Mesenchymal stem cell (in vitro differentiated cells and primary cell): ENCODE measurements at regions not wholly inside any gene's neighbourhood (a gene's known extent, or its start where the extent isn't known, plus 50 kb on each side); places are given as distances from the start of the nearest gene placed in this dataset.

Experiments used
- DNase-seq: peaks from one replicate; pipeline ENCODE4 v3.0.0-alpha.2; 2013
- H2AFZ ChIP-seq: one replicate; pipeline ENCODE4 v1.6.1; 2013; ENCODE audit warnings: low read depth, mild to moderate bottlenecking, control low read depth, inconsistent platforms, low read length, moderate library complexity
- H2AK5ac ChIP-seq: 2 replicates; pipeline ENCODE4 v1.6.1; 2013; ENCODE audit warnings: low read length, moderate library complexity, mild to moderate bottlenecking, inconsistent platforms; ENCODE audit not compliant: severe bottlenecking
- H2BK120ac ChIP-seq: one replicate; pipeline ENCODE4 v1.6.1; 2013; ENCODE audit warnings: low read depth, mild to moderate bottlenecking, inconsistent platforms, low read length, moderate library complexity
- H2BK12ac ChIP-seq, 2 experiments: one replicate each; pipeline ENCODE4 v1.6.1; 2013; ENCODE audit warnings: inconsistent platforms in 2 of 2, low read length in 2 of 2, mild to moderate bottlenecking in 2 of 2, moderate library complexity in 2 of 2, control low read depth in 1 of 2
- H2BK15ac ChIP-seq: one replicate; pipeline ENCODE4 v1.6.1; 2013; ENCODE audit warnings: mild to moderate bottlenecking, low read depth, inconsistent platforms; ENCODE audit not compliant: poor library complexity, severe bottlenecking
- H2BK5ac ChIP-seq: 2 replicates; pipeline ENCODE4 v1.6.1; 2013; ENCODE audit warnings: low read depth, mild to moderate bottlenecking, low read length, control low read depth, inconsistent platforms; ENCODE audit not compliant: poor library complexity, severe bottlenecking
- H3K14ac ChIP-seq, 2 experiments: one replicate each; pipeline ENCODE4 v1.6.1; 2013; ENCODE audit warnings: inconsistent platforms in 2 of 2, low read length in 2 of 2, control low read depth in 1 of 2, mild to moderate bottlenecking in 1 of 2, moderate library complexity in 1 of 2
- H3K18ac ChIP-seq, 2 experiments: one replicate each; pipeline ENCODE4 v1.6.1; 2013; ENCODE audit warnings: inconsistent platforms in 2 of 2, low read length in 2 of 2, control low read depth in 1 of 2, low read depth in 1 of 2, mild to moderate bottlenecking in 1 of 2
- H3K23ac ChIP-seq, 2 experiments: one replicate each; pipeline ENCODE4 v1.6.1; 2013; ENCODE audit warnings: inconsistent platforms in 2 of 2, low read length in 2 of 2, mild to moderate bottlenecking in 2 of 2, moderate library complexity in 2 of 2, control low read depth in 1 of 2
- H3K27ac ChIP-seq: 2 replicates; pipeline ENCODE4 v1.5.1; 2013; ENCODE audit warnings: mild to moderate bottlenecking, moderate library complexity, low read length, control low read depth, inconsistent platforms; ENCODE audit not compliant: poor library complexity, severe bottlenecking
- H3K27me3 ChIP-seq, 2 experiments: 2 replicates each; pipeline versions ENCODE4 v1.6.1 to v1.7.0; 2013; ENCODE audit warnings: low read length in 2 of 2, mild to moderate bottlenecking in 2 of 2, moderate library complexity in 2 of 2, control low read depth in 1 of 2, inconsistent platforms in 1 of 2; ENCODE audit not compliant: control insufficient read depth in 1 of 2, insufficient read depth in 1 of 2
- H3K36me3 ChIP-seq, 2 experiments: 2 replicates each; pipeline versions ENCODE4 v1.6.1 to v1.7.0; 2013; ENCODE audit warnings: low read length in 2 of 2, control low read depth in 1 of 2, inconsistent platforms in 1 of 2, low read depth in 1 of 2, mild to moderate bottlenecking in 1 of 2; ENCODE audit not compliant: insufficient read depth in 2 of 2, control insufficient read depth in 1 of 2
- H3K4ac ChIP-seq, 2 experiments: one replicate each; pipeline ENCODE4 v1.6.1; 2013; ENCODE audit warnings: inconsistent platforms in 2 of 2, low read length in 2 of 2, mild to moderate bottlenecking in 2 of 2, moderate library complexity in 2 of 2, control low read depth in 1 of 2, low read depth in 1 of 2
- H3K4me1 ChIP-seq: 2 replicates; pipeline ENCODE4 v1.6.1; 2013; ENCODE audit warnings: low read depth, low read length, control low read depth; ENCODE audit not compliant: control insufficient read depth, insufficient read depth
- H3K4me2 ChIP-seq: 2 replicates; pipeline ENCODE4 v1.6.1; 2013; ENCODE audit warnings: low read length, mild to moderate bottlenecking, inconsistent platforms; ENCODE audit not compliant: poor library complexity, severe bottlenecking
- H3K4me3 ChIP-seq, 2 experiments: 2 replicates each; pipeline versions ENCODE4 v1.5.1 to v1.7.0; 2013; ENCODE audit warnings: low read length in 2 of 2, mild to moderate bottlenecking in 2 of 2, control low read depth in 1 of 2, low read depth in 1 of 2; ENCODE audit not compliant: insufficient read depth in 1 of 2
- H3K79me1 ChIP-seq: replicated peaks from 2 replicates; pipeline ENCODE4 v1.6.1; 2013; ENCODE audit warnings: mild to moderate bottlenecking, control low read depth, low read length, inconsistent platforms; ENCODE audit not compliant: poor library complexity, severe bottlenecking
- H3K9ac ChIP-seq: 2 replicates; pipeline ENCODE4 v1.7.0; 2013; ENCODE audit warnings: mild to moderate bottlenecking, low read length, moderate library complexity
- H3K9me3 ChIP-seq: 2 replicates; pipeline ENCODE4 v1.7.0; 2013; ENCODE audit warnings: mild to moderate bottlenecking, low read length; ENCODE audit not compliant: control insufficient read depth
- H4K8ac ChIP-seq: one replicate; pipeline ENCODE4 v1.6.1; 2013; ENCODE audit warnings: inconsistent platforms, mild to moderate bottlenecking, low read length, moderate library complexity
- H4K91ac ChIP-seq: one replicate; pipeline ENCODE4 v1.6.1; 2013; ENCODE audit warnings: mild to moderate bottlenecking, low read length, inconsistent platforms
- WGBS: methylation state at CpG from one replicate; pipeline ENCODE4 v1.1.7; 2013; ENCODE audit warnings: mixed read lengths; 5-methylcytosine and 5-hydroxymethylcytosine counted together

- no peak overlapping the region for H3K14ac ChIP-seq
- H3K9ac ChIP-seq: no peak overlapping the region
- H2AK5ac ChIP-seq: no peak overlapping the region
- H3K79me1 ChIP-seq: no peaks in the 10 kb centered on the region
- H3K4me1 ChIP-seq: no peaks in the 10 kb centered on the region
- H3K4me3 ChIP-seq: no peak overlapping the region
- no peak overlapping the region for H2BK5ac ChIP-seq
- no peak overlapping the region for H2BK120ac ChIP-seq
- no peaks in the 10 kb centered on the region for H3K36me3 ChIP-seq
- peaks cover 0 to 9% of the 10 kb centered on the region in 2 experiments for H3K27me3 ChIP-seq
- H3K18ac ChIP-seq: no peak overlapping the region
- no peak overlapping the region for H3K23ac ChIP-seq
- no peaks in the 10 kb centered on the region for H3K9me3 ChIP-seq
- H4K91ac ChIP-seq: no peak overlapping the region
- H2AFZ ChIP-seq: no peak overlapping the region
- H2BK15ac ChIP-seq: no peak overlapping the region
- no peak overlapping the region for H4K8ac ChIP-seq
- H3K27ac ChIP-seq: no peak overlapping the region
- DNase-seq: peak; percentile 61
- no peak overlapping the region for H2BK12ac ChIP-seq
- WGBS: 58% methylated on average over 6 of the region's 7 CpGs
- no peak overlapping the region for H3K4ac ChIP-seq
- peak overlapping the region; percentile 13 for H3K4me2 ChIP-seq
Observed at GRCh38 chr18:21191596-21192307, 50.3 kb upstream of the GREB1L start.
